ENCODE measurements at regions not wholly inside any gene's neighbourhood (a gene's known extent, or its start where the extent isn't known, plus 50 kb on each side); places are given as distances from the start of the nearest gene placed in this dataset.

DNA sequence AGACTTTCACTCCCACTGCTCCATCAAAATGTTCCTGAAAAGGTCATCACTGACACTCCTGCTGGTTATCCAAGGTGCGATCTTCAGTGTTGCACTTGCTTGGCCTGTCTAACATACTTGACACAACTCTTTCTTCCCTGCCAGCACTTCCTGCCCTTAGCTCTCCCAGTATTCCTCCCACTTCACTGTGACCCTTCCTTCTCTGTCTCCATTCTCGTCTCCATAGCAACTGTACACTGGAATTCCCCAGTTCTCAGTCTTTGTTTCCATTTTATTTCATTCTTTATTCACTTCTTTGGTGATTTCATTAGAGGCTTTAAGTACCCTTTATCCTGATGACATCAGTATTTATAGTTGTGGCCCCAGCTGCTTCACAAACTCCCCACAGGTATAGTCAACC, 333.0 kb downstream of the IRS1 start:
- TF ChIP-seq EZH2 (IDR thresholded peaks at IDR 0.05; ENCODE audit: insufficient read depth, poor library complexity, severe bottlenecking) (no peak), EZH2phosphoT487 (IDR thresholded peaks at IDR 0.05; ENCODE audit: insufficient read depth, low read depth) (no peak)

All from GM23248 (cell line).